ENCODE measurements at regions not wholly inside any gene's neighbourhood (a gene's known extent, or its start where the extent isn't known, plus 50 kb on each side); places are given as distances from the start of the nearest gene placed in this dataset.
"Not testable (repeated sequence)": the region's sequence is repeated elsewhere in the genome, so short reads cannot be mapped to it uniquely, and the experiment has no call there.

DNA sequence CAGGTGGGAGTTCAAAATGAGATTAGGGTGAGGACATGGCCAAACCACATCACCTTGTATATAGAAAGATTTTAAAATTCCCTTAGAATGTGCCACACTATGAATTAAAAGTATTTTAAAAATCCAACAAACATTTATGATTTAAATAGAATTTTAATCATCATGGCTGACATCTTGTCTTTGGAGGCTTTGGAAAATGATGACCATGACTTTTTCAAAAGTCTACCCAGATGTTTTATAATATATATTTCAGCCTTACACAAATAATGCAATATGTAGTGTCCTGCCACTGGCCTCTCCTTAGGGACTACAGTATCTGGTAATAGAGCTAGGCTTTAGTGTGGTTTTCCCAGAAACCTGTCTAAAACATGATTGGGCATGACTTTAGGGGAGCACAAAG lies 1353.4 kb upstream of the GOT2 start:
- H3K27ac ChIP-seq (ENCODE audit: low read depth, low read length) = no peak overlapping the region
- no peaks in the 10 kb centered on the region for H3K4me1 ChIP-seq (ENCODE audit: control insufficient read depth, insufficient read depth, low read length)
- H3K4me3 ChIP-seq (ENCODE audit: low read length) = no peak overlapping the region
- H3K9ac ChIP-seq (ENCODE audit: low read length) = no peak overlapping the region
- H3K27me3 ChIP-seq (ENCODE audit: control insufficient read depth, insufficient read depth, low read length) = no peaks in the 10 kb centered on the region
- H3K36me3 ChIP-seq (ENCODE audit: control insufficient read depth, insufficient read depth, low read length) = no peaks in the 10 kb centered on the region

GRCh38 chr16:60078819-60079218 lies 1344.7 kb upstream of the GOT2 start:
- H3K36me3 ChIP-seq (ENCODE audit: control insufficient read depth, insufficient read depth, low read length); H3K27me3 ChIP-seq (ENCODE audit: control insufficient read depth, insufficient read depth, low read length); H3K27ac ChIP-seq (ENCODE audit: low read depth, low read length); H3K9ac ChIP-seq (ENCODE audit: low read length); H3K4me1 ChIP-seq (ENCODE audit: control insufficient read depth, insufficient read depth, low read length); H3K4me3 ChIP-seq (ENCODE audit: low read length): not testable (repeated sequence)

DNA sequence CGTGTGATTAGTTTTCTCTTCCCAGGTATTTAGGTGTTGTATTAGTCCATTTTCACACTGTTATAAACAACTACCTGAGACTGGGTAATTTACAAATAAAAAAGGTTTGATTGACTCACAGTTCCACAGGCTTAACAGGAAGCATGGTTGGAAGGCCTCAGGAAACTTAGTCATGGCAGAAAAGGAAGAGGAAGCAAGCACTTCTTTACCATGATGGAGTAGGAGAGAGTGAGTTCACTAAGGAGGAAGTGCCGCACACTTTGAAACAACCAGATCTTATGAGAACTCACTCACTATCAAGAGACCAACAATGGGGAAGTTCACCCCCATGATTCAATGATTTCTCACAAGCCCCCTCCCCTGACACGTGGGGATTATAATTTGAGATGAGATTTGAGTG lies 1343.7 kb upstream of the GOT2 start:
- H3K4me3 ChIP-seq (ENCODE audit: low read length) = no peak overlapping the region
- no peaks in the 10 kb centered on the region for H3K27me3 ChIP-seq (ENCODE audit: control insufficient read depth, insufficient read depth, low read length)
- no peaks in the 10 kb centered on the region for H3K36me3 ChIP-seq (ENCODE audit: control insufficient read depth, insufficient read depth, low read length)

DNA sequence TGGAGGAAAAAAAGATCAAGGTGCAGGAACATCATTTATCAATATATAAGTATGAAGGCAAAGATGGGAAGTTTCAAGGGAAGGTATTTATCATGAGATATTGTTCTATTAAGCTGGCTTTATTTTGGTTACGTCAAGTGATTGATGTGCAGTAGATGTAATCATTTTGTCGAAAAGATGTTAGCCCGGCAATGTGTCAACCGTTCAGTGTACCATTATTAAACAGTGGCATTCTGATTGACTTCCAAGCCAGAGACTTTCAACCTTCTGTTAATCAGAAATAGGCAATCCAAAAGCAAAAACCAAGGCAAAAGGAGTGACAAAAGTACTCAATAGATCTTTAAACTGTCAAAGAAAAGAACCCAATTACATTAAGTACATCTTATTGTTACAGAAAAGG lies 1340.3 kb upstream of the GOT2 start:
- Histone ChIP-seq H3K27me3 (ENCODE audit: control insufficient read depth, insufficient read depth, low read length) (no peaks in the 10 kb centered on the region), H3K4me1 (ENCODE audit: control insufficient read depth, insufficient read depth, low read length) (no peaks in the 10 kb centered on the region), H3K9ac (ENCODE audit: low read length) (no peak overlapping the region), H3K27ac (ENCODE audit: low read depth, low read length) (no peak overlapping the region), H3K4me3 (ENCODE audit: low read length) (no peak overlapping the region), H3K36me3 (ENCODE audit: control insufficient read depth, insufficient read depth, low read length) (no peaks in the 10 kb centered on the region)

More for the DNA sequence above, 1343.7 kb upstream of the GOT2 start:
- Histone ChIP-seq H3K9ac (ENCODE audit: low read length) (no peak overlapping the region), H3K27ac (ENCODE audit: low read depth, low read length) (no peak overlapping the region), H3K4me1 (ENCODE audit: control insufficient read depth, insufficient read depth, low read length) (no peaks in the 10 kb centered on the region)

DNA sequence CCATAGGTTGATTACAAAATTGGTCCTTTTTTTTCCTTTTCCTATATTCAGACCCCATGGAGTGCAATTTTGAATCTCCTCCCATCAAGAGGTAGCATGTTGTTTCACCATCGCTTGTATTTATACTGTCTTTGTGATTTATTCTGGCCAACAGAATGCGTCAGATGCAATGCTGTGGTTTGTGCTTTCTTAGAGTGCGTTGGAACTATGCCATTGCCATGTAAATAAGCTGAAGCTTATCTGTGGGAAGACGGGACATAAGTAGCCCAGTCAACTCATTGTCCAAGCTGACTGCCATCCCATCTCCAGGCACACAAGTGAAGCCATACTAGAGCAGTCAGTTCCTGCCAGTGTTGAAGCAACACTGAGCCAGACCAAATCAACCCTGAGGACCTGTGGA lies 1339.3 kb upstream of the GOT2 start:
- no peaks in the 10 kb centered on the region for H3K36me3 ChIP-seq (ENCODE audit: control insufficient read depth, insufficient read depth, low read length)
- no peak overlapping the region for H3K27ac ChIP-seq (ENCODE audit: low read depth, low read length)
- no peak overlapping the region for H3K4me3 ChIP-seq (ENCODE audit: low read length)
- no peak overlapping the region for H3K9ac ChIP-seq (ENCODE audit: low read length)
- H3K4me1 ChIP-seq (ENCODE audit: control insufficient read depth, insufficient read depth, low read length) = no peaks in the 10 kb centered on the region
- H3K27me3 ChIP-seq (ENCODE audit: control insufficient read depth, insufficient read depth, low read length) = no peaks in the 10 kb centered on the region

- H3K27ac ChIP-seq (ENCODE audit: low read depth, low read length) = no peak overlapping the region
- no peaks in the 10 kb centered on the region for H3K36me3 ChIP-seq (ENCODE audit: control insufficient read depth, insufficient read depth, low read length)
- peaks cover 2% of the 10 kb centered on the region for H3K4me1 ChIP-seq (ENCODE audit: control insufficient read depth, insufficient read depth, low read length)
- no peak overlapping the region for H3K4me3 ChIP-seq (ENCODE audit: low read length)
- no peaks in the 10 kb centered on the region for H3K27me3 ChIP-seq (ENCODE audit: control insufficient read depth, insufficient read depth, low read length)
- no peak overlapping the region for H3K9ac ChIP-seq (ENCODE audit: low read length)
Observed at GRCh38 chr16:60064026-60064425, 1329.9 kb upstream of the GOT2 start.

GRCh38 chr16:60061396-60061795 lies 1327.3 kb upstream of the GOT2 start:
- no peak overlapping the region for H3K4me3 ChIP-seq (ENCODE audit: low read length)
- no peaks in the 10 kb centered on the region for H3K36me3 ChIP-seq (ENCODE audit: control insufficient read depth, insufficient read depth, low read length)
- H3K9ac ChIP-seq (ENCODE audit: low read length) = no peak overlapping the region
- H3K27ac ChIP-seq (ENCODE audit: low read depth, low read length) = no peak overlapping the region
- H3K4me1 ChIP-seq (ENCODE audit: control insufficient read depth, insufficient read depth, low read length) = peaks cover 2% of the 10 kb centered on the region
- H3K27me3 ChIP-seq (ENCODE audit: control insufficient read depth, insufficient read depth, low read length) = no peaks in the 10 kb centered on the region

DNA sequence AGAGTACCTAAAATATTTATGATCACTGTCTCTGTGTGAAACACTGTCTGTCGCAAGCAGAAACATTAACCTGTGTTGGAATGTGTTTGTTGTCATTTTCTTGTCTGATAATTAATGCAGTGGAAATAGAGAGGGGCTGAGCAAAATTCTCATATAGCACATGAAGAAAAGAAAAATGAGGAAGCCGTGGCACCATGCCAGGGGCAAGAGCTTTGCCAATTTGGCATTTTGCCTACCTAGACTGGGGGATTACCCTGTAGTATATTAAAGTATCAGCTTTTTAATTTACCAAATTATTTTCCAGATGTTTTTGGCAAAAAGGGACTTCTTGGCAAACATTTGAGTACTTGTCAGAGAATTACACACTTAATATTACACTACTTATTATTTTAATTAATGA lies 1326.6 kb upstream of the GOT2 start:
- Histone ChIP-seq H3K27me3 (ENCODE audit: control insufficient read depth, insufficient read depth, low read length) (no peaks in the 10 kb centered on the region), H3K27ac (ENCODE audit: low read depth, low read length) (no peak overlapping the region), H3K36me3 (ENCODE audit: control insufficient read depth, insufficient read depth, low read length) (no peaks in the 10 kb centered on the region), H3K4me1 (ENCODE audit: control insufficient read depth, insufficient read depth, low read length) (peaks cover 2% of the 10 kb centered on the region), H3K9ac (ENCODE audit: low read length) (no peak overlapping the region), H3K4me3 (ENCODE audit: low read length) (no peak overlapping the region)

GRCh38 chr16:60059141-60059540 lies 1325.0 kb upstream of the GOT2 start:
- no peak overlapping the region for H3K4me3 ChIP-seq (ENCODE audit: low read length)
- H3K4me1 ChIP-seq (ENCODE audit: control insufficient read depth, insufficient read depth, low read length) = peaks cover 2% of the 10 kb centered on the region
- H3K27ac ChIP-seq (ENCODE audit: low read depth, low read length) = no peak overlapping the region
- H3K36me3 ChIP-seq (ENCODE audit: control insufficient read depth, insufficient read depth, low read length) = no peaks in the 10 kb centered on the region
- no peak overlapping the region for H3K9ac ChIP-seq (ENCODE audit: low read length)
- no peaks in the 10 kb centered on the region for H3K27me3 ChIP-seq (ENCODE audit: control insufficient read depth, insufficient read depth, low read length)

- H3K27me3 ChIP-seq (ENCODE audit: control insufficient read depth, insufficient read depth, low read length) = no peaks in the 10 kb centered on the region
- no peaks in the 10 kb centered on the region for H3K4me1 ChIP-seq (ENCODE audit: control insufficient read depth, insufficient read depth, low read length)
- no peaks in the 10 kb centered on the region for H3K36me3 ChIP-seq (ENCODE audit: control insufficient read depth, insufficient read depth, low read length)
- H3K4me3 ChIP-seq (ENCODE audit: low read length) = no peak overlapping the region
- H3K9ac ChIP-seq (ENCODE audit: low read length) = no peak overlapping the region
- no peak overlapping the region for H3K27ac ChIP-seq (ENCODE audit: low read depth, low read length)
Observed at GRCh38 chr16:60041671-60042070, 1307.6 kb upstream of the GOT2 start.

DNA sequence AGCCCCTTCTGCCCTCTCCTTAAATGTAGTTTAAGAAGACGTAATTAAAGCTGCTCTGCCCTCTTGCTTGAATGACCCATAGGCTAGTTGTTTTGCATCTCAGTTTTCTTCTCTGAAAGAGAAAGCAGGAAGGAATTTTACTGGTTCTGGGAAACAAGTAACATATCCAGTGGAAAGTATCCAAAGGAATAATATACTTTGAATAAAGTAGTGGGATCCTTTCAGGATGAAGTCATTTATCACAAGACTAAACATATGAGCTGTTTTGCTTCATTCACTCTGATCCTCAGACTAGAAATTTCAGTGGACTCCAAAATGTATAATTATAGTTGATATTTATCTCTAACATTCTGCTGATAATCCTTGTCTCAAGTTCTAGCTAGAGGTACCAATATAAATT lies 1297.6 kb upstream of the GOT2 start:
- Histone ChIP-seq H3K4me1 (ENCODE audit: control insufficient read depth, insufficient read depth, low read length) (no peaks in the 10 kb centered on the region), H3K36me3 (ENCODE audit: control insufficient read depth, insufficient read depth, low read length) (no peaks in the 10 kb centered on the region), H3K9ac (ENCODE audit: low read length) (no peak overlapping the region), H3K27ac (ENCODE audit: low read depth, low read length) (no peak overlapping the region), H3K27me3 (ENCODE audit: control insufficient read depth, insufficient read depth, low read length) (no peaks in the 10 kb centered on the region), H3K4me3 (ENCODE audit: low read length) (no peak overlapping the region)

DNA sequence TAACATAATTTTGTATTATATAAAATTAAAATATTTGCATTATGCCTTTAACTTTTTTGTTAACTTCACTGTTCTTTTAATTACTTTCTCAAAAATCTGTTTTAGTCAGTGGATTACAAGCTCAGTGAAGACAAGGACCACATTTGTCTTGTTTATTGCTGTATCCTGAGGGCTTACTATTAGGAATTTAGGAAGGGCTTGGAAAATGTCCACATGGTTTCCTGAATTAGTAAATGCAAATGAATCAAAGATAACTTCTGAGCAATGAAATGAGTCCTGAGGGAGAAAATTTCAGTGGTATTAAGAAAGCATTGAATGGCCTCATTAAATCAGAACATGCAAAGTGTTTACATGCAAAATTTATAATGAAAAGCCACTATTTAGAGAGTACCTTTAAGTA lies 1293.2 kb upstream of the GOT2 start:
- H3K9ac ChIP-seq (ENCODE audit: low read length) = no peak overlapping the region
- H3K27me3 ChIP-seq (ENCODE audit: control insufficient read depth, insufficient read depth, low read length) = no peaks in the 10 kb centered on the region
- H3K4me1 ChIP-seq (ENCODE audit: control insufficient read depth, insufficient read depth, low read length) = no peaks in the 10 kb centered on the region
- no peaks in the 10 kb centered on the region for H3K36me3 ChIP-seq (ENCODE audit: control insufficient read depth, insufficient read depth, low read length)
- no peak overlapping the region for H3K4me3 ChIP-seq (ENCODE audit: low read length)
- H3K27ac ChIP-seq (ENCODE audit: low read depth, low read length) = no peak overlapping the region

- Histone ChIP-seq H3K4me3 (ENCODE audit: low read length) (no peak overlapping the region), H3K27ac (ENCODE audit: low read depth, low read length) (no peak overlapping the region), H3K27me3 (ENCODE audit: control insufficient read depth, insufficient read depth, low read length) (no peaks in the 10 kb centered on the region), H3K4me1 (ENCODE audit: control insufficient read depth, insufficient read depth, low read length) (no peaks in the 10 kb centered on the region), H3K36me3 (ENCODE audit: control insufficient read depth, insufficient read depth, low read length) (no peaks in the 10 kb centered on the region), H3K9ac (ENCODE audit: low read length) (no peak overlapping the region)
Observed at GRCh38 chr16:60013076-60013475, 1279.0 kb upstream of the GOT2 start.

DNA sequence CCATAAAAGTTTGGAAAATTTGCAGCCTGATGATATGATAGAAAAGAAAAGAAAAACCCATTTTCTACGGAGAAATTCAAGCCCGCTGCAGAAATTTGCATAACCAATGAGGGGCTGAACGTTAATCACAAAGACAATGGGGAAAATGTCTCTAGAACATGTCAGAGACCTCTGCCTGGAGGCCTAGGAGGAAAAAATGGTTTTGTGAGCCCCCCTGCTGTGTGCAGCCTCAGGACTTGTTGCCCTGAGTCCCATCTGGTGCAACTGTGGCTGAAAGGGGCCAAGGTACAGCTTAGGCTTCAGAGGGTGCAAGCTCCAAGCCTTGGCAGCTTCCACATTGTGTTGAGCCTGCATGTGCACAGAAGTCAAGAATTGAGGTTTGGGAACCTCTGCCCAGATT lies 1267.4 kb upstream of the GOT2 start:
- H3K36me3 ChIP-seq (ENCODE audit: control insufficient read depth, insufficient read depth, low read length) = no peaks in the 10 kb centered on the region
- H3K27me3 ChIP-seq (ENCODE audit: control insufficient read depth, insufficient read depth, low read length) = no peaks in the 10 kb centered on the region
- no peak overlapping the region for H3K9ac ChIP-seq (ENCODE audit: low read length)
- H3K4me3 ChIP-seq (ENCODE audit: low read length) = no peak overlapping the region
- H3K4me1 ChIP-seq (ENCODE audit: control insufficient read depth, insufficient read depth, low read length) = no peaks in the 10 kb centered on the region
- H3K27ac ChIP-seq (ENCODE audit: low read depth, low read length) = no peak overlapping the region

Measured in rectal smooth muscle tissue (tissue), 1 donor.